WTC11 (cell line): ENCODE measurements at regions not wholly inside any gene's neighbourhood (a gene's known extent, or its start where the extent isn't known, plus 50 kb on each side); places are given as distances from the start of the nearest gene placed in this dataset.

ENCODE experiments used
- ATAC-seq: fragments of 200-7000 bp; cut with Tn5 transposase; 2 replicates; pipeline ENCODE4 v1.10.0; 2021; ENCODE audit warnings: mild to moderate bottlenecking, moderate library complexity
- CTCF ChIA-PET: fragments of 300-600 bp; sonication (Branson Sonifier 250); formaldehyde crosslinking; loops from one replicate; lab custom pipeline; 2021; ENCODE audit warnings: antibody characterized with exemption; lab: Charles Lee
- POLR2A ChIA-PET: fragments of 350-600 bp; sonication (Branson Sonifier 250); formaldehyde crosslinking; loops from one replicate; lab custom pipeline; 2021; ENCODE audit warnings: antibody characterized with exemption; lab: Charles Lee
- DNase-seq: peaks from one replicate; pipeline ENCODE4 v3.0.0; 2021; ENCODE audit warnings: low spot score
- H3K27ac Mint-ChIP-seq: 2 replicates; pipeline ENCODE4 v1.8.0; 2021; ENCODE audit warnings: mixed read lengths
- H3K27me3 Mint-ChIP-seq: 2 replicates; pipeline ENCODE4 v1.8.0; 2021; ENCODE audit warnings: low read depth, mild to moderate bottlenecking, moderate library complexity, mixed read lengths
- H3K36me3 Mint-ChIP-seq: 2 replicates; pipeline ENCODE4 v1.8.0; 2021; ENCODE audit warnings: mixed read lengths
- H3K4me1 Mint-ChIP-seq: 2 replicates; pipeline ENCODE4 v1.8.0; 2022; ENCODE audit warnings: mixed read lengths
- H3K4me3 Mint-ChIP-seq: 2 replicates; pipeline ENCODE4 v1.8.0; 2021; ENCODE audit warnings: mild to moderate bottlenecking, moderate library complexity, mixed read lengths
- H3K9me3 Mint-ChIP-seq: 2 replicates; pipeline ENCODE4 v1.8.0; 2021; ENCODE audit warnings: mixed read lengths
- CDX4 ChIP-seq: fragments of 250-450 bp; sonication (Bioruptor Pico); IDR thresholded peaks from 2 replicates; pipeline ENCODE4 v1.9.0; 2021; ENCODE audit warnings: moderate library complexity, mild to moderate bottlenecking, inconsistent platforms, borderline replicate concordance
- CREB1 ChIP-seq: sonication (generic); formaldehyde crosslinking; IDR thresholded peaks from 2 replicates; pipeline ENCODE4 v1.8.0; 2023; ENCODE audit warnings: mild to moderate bottlenecking, missing genetic modification reagents
- E2F4 ChIP-seq: sonication (generic); formaldehyde crosslinking; IDR thresholded peaks from 2 replicates; pipeline ENCODE4 v1.8.1; 2022; ENCODE audit warnings: low read depth, mild to moderate bottlenecking, moderate library complexity, missing genetic modification reagents, borderline replicate concordance
- ETV6 ChIP-seq: sonication (generic); formaldehyde crosslinking; IDR thresholded peaks from 2 replicates; pipeline ENCODE4 v1.8.1; 2022; ENCODE audit warnings: mild to moderate bottlenecking, missing genetic modification reagents
- FOXK1 ChIP-seq: sonication (generic); formaldehyde crosslinking; IDR thresholded peaks from 2 replicates; pipeline ENCODE4 v1.8.0; 2022; ENCODE audit warnings: mild to moderate bottlenecking, moderate library complexity, missing genetic modification reagents
- GRHL2 ChIP-seq: fragments of 250-450 bp; sonication (Bioruptor Pico); IDR thresholded peaks from 2 replicates; pipeline ENCODE4 v1.8.0; 2022; ENCODE audit warnings: mild to moderate bottlenecking, moderate library complexity; ENCODE audit not compliant: insufficient replicate concordance, severe bottlenecking
- GTF2I ChIP-seq: fragments of 250-450 bp; sonication (Bioruptor Pico); conservative IDR thresholded peaks from 2 replicates; pipeline ENCODE4 v1.4.0; 2021; ENCODE audit warnings: mild to moderate bottlenecking
- KAT7 ChIP-seq: sonication (generic); formaldehyde crosslinking; IDR thresholded peaks from 2 replicates; pipeline ENCODE4 v1.8.1; 2023; ENCODE audit warnings: missing genetic modification reagents, mild to moderate bottlenecking, borderline replicate concordance
- MXD4 ChIP-seq: fragments of 250-450 bp; sonication (Bioruptor Pico); IDR thresholded peaks from 2 replicates; pipeline ENCODE4 v1.8.0; 2021; ENCODE audit warnings: mild to moderate bottlenecking, moderate library complexity, borderline replicate concordance
- NFATC4 ChIP-seq: fragments of 250-450 bp; sonication (Bioruptor Pico); IDR thresholded peaks from 2 replicates; pipeline ENCODE4 v1.9.0; 2021; ENCODE audit warnings: mild to moderate bottlenecking
- NFYB ChIP-seq: sonication (generic); formaldehyde crosslinking; conservative IDR thresholded peaks from 2 replicates; pipeline ENCODE4 v1.8.0; 2022; ENCODE audit warnings: low read depth, missing genetic modification reagents
- NR3C1 ChIP-seq: sonication (generic); formaldehyde crosslinking; conservative IDR thresholded peaks from 2 replicates; pipeline ENCODE4 v1.8.1; 2023; ENCODE audit warnings: low read depth, mild to moderate bottlenecking, missing genetic modification reagents
- RELA ChIP-seq: sonication (generic); formaldehyde crosslinking; IDR thresholded peaks from 2 replicates; pipeline ENCODE4 v1.8.1; 2022; ENCODE audit warnings: missing genetic modification reagents, mild to moderate bottlenecking, borderline replicate concordance
- TCF7 ChIP-seq: sonication (generic); formaldehyde crosslinking; IDR thresholded peaks from 2 replicates; pipeline ENCODE4 v1.8.0; 2022; ENCODE audit warnings: mild to moderate bottlenecking, low read depth, missing genetic modification reagents, moderate library complexity
- ZNF219 ChIP-seq: sonication (generic); formaldehyde crosslinking; IDR thresholded peaks from 2 replicates; pipeline ENCODE4 v1.8.0; 2023; ENCODE audit warnings: missing genetic modification reagents, mild to moderate bottlenecking, borderline replicate concordance
- ZNF281 ChIP-seq: sonication (generic); formaldehyde crosslinking; IDR thresholded peaks from 2 replicates; pipeline ENCODE4 v1.8.0; 2023; ENCODE audit warnings: mild to moderate bottlenecking, missing genetic modification reagents
- ZNF396 ChIP-seq: fragments of 250-450 bp; sonication (Bioruptor Pico); IDR thresholded peaks from 2 replicates; pipeline ENCODE4 v1.8.0; 2021; ENCODE audit warnings: mild to moderate bottlenecking, moderate library complexity, borderline replicate concordance
- TF ChIP-seq, protein P1 (sequence below): sonication (generic); formaldehyde crosslinking; IDR thresholded peaks from 2 replicates; pipeline ENCODE4 v1.8.1; 2023; ENCODE audit warnings: mild to moderate bottlenecking, moderate library complexity, missing genetic modification reagents
- TF ChIP-seq, protein P2 (sequence below): sonication (generic); formaldehyde crosslinking; IDR thresholded peaks from 2 replicates; pipeline ENCODE4 v1.8.1; 2023; ENCODE audit warnings: mild to moderate bottlenecking, missing genetic modification reagents
- TF ChIP-seq, protein P3 (sequence below): sonication (generic); formaldehyde crosslinking; conservative IDR thresholded peaks from 2 replicates; pipeline ENCODE4 v1.8.1; 2023; ENCODE audit warnings: mild to moderate bottlenecking, low read depth, missing genetic modification reagents, moderate library complexity
- TF ChIP-seq, protein P4 (sequence below): fragments of 250-450 bp; sonication (Bioruptor Pico); IDR thresholded peaks from 2 replicates; pipeline ENCODE4 v1.9.0; 2021; ENCODE audit warnings: mild to moderate bottlenecking

DNA sequence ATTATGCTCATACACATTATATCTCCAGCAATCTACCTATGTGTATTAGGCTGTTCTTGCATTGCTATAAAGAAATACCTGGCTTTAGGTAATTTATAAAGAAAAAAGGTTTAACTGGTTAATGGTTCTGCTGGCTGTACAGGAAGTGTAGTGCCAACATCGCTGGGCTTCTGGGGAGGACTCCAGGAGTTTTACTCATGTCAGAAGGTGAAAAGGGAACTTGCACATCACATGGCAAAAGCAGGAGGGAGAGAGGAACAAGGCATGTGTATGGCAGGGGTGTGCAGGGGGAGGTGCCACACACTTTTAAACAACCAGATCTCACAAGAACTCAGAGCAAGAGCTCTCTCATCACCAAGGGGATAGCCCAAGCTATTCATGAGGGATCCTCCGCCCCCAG lies 715.4 kb upstream of the ZEB2 start (continued):
- TF ChIP-seq CDX4 (no peak), ZNF281 (CRISPR knock-in tag) (no peak), NFYB (CRISPR knock-in tag) (no peak), ZNF219 (CRISPR knock-in tag) (no peak), FOXK1 (CRISPR knock-in tag) (no peak), KAT7 (no peak), RELA (CRISPR knock-in tag) (no peak), GRHL2 (CRISPR knock-in tag) (no peak), ZNF396 (CRISPR knock-in tag) (no peak)
- TF ChIP-seq, protein P1, sequence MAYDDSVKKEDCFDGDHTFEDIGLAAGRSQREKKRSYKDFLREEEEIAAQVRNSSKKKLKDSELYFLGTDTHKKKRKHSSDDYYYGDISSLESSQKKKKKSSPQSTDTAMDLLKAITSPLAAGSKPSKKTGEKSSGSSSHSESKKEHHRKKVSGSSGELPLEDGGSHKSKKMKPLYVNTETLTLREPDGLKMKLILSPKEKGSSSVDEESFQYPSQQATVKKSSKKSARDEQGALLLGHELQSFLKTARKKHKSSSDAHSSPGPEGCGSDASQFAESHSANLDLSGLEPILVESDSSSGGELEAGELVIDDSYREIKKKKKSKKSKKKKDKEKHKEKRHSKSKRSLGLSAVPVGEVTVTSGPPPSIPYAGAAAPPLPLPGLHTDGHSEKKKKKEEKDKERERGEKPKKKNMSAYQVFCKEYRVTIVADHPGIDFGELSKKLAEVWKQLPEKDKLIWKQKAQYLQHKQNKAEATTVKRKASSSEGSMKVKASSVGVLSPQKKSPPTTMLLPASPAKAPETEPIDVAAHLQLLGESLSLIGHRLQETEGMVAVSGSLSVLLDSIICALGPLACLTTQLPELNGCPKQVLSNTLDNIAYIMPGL (CRISPR knock-in tag), result no peak
- TF ChIP-seq, protein P2, sequence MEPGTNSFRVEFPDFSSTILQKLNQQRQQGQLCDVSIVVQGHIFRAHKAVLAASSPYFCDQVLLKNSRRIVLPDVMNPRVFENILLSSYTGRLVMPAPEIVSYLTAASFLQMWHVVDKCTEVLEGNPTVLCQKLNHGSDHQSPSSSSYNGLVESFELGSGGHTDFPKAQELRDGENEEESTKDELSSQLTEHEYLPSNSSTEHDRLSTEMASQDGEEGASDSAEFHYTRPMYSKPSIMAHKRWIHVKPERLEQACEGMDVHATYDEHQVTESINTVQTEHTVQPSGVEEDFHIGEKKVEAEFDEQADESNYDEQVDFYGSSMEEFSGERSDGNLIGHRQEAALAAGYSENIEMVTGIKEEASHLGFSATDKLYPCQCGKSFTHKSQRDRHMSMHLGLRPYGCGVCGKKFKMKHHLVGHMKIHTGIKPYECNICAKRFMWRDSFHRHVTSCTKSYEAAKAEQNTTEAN (CRISPR knock-in tag), result no peak

DNA sequence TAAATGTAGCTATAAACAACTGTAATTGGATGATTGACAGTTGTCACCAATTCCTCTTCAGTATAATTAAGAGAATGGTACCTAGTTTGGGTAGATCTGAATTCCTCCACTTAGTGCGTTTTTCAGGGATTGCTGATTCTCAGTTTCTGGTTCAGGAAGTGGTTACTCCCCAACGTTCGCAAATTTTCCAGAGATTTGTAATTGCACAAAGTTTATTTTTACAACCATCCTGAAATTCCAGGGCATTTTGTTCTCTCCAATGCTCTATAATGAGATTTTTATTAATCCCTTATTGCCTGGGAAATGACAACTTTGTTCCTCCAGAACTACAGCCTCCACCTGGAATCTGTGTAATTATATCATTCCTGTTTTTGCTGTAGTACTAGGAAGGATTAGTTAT lies 710.6 kb upstream of the ZEB2 start:
- ATAC-seq, result no peak
- POLR2A ChIA-PET, result no interaction called here
- Mint-ChIP-seq H3K27me3 (no peaks in the 10 kb centered on the region), H3K4me1 (peaks cover 15% of the 10 kb centered on the region), H3K9me3 (no peaks in the 10 kb centered on the region), H3K27ac (no peak overlapping the region), H3K4me3 (no peak overlapping the region), H3K36me3 (no peaks in the 10 kb centered on the region)
- no peak for DNase-seq
- CTCF ChIA-PET, result no interaction called here
- TF ChIP-seq MXD4 (CRISPR knock-in tag) (no peak), E2F4 (CRISPR knock-in tag) (no peak), CREB1 (CRISPR knock-in tag) (no peak), TCF7 (CRISPR knock-in tag) (no peak), ETV6 (CRISPR knock-in tag) (no peak), NFATC4 (CRISPR knock-in tag) (no peak), NR3C1 (CRISPR knock-in tag) (no peak), GTF2I (no peak)
- TF ChIP-seq, protein P3, sequence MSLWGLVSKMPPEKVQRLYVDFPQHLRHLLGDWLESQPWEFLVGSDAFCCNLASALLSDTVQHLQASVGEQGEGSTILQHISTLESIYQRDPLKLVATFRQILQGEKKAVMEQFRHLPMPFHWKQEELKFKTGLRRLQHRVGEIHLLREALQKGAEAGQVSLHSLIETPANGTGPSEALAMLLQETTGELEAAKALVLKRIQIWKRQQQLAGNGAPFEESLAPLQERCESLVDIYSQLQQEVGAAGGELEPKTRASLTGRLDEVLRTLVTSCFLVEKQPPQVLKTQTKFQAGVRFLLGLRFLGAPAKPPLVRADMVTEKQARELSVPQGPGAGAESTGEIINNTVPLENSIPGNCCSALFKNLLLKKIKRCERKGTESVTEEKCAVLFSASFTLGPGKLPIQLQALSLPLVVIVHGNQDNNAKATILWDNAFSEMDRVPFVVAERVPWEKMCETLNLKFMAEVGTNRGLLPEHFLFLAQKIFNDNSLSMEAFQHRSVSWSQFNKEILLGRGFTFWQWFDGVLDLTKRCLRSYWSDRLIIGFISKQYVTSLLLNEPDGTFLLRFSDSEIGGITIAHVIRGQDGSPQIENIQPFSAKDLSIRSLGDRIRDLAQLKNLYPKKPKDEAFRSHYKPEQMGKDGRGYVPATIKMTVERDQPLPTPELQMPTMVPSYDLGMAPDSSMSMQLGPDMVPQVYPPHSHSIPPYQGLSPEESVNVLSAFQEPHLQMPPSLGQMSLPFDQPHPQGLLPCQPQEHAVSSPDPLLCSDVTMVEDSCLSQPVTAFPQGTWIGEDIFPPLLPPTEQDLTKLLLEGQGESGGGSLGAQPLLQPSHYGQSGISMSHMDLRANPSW (CRISPR knock-in tag), result no peak
- TF ChIP-seq, protein P4, sequence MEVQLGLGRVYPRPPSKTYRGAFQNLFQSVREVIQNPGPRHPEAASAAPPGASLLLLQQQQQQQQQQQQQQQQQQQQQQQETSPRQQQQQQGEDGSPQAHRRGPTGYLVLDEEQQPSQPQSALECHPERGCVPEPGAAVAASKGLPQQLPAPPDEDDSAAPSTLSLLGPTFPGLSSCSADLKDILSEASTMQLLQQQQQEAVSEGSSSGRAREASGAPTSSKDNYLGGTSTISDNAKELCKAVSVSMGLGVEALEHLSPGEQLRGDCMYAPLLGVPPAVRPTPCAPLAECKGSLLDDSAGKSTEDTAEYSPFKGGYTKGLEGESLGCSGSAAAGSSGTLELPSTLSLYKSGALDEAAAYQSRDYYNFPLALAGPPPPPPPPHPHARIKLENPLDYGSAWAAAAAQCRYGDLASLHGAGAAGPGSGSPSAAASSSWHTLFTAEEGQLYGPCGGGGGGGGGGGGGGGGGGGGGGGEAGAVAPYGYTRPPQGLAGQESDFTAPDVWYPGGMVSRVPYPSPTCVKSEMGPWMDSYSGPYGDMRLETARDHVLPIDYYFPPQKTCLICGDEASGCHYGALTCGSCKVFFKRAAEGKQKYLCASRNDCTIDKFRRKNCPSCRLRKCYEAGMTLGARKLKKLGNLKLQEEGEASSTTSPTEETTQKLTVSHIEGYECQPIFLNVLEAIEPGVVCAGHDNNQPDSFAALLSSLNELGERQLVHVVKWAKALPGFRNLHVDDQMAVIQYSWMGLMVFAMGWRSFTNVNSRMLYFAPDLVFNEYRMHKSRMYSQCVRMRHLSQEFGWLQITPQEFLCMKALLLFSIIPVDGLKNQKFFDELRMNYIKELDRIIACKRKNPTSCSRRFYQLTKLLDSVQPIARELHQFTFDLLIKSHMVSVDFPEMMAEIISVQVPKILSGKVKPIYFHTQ (CRISPR knock-in tag), result no peak
